GM12891 (cell line): ENCODE measurements at regions not wholly inside any gene's neighbourhood (a gene's known extent, or its start where the extent isn't known, plus 50 kb on each side); places are given as distances from the start of the nearest gene placed in this dataset.

Experiments used
- POLR2A ChIP-seq: IDR thresholded peaks from 2 replicates; pipeline ENCODE4 v1.6.1; 2011; ENCODE audit warnings: low read depth, low read length, control low read depth
- POLR2AphosphoS5 ChIP-seq: IDR thresholded peaks from 2 replicates; pipeline ENCODE4 v1.6.1; 2011; ENCODE audit warnings: low read depth, low read length, control low read depth

- TF ChIP-seq POLR2A: no peak
- TF ChIP-seq POLR2AphosphoS5: no peak
Observed at GRCh38 chr3:70127192-70127591, 127.7 kb downstream of the SAMMSON start.
